ENCODE measurements at regions not wholly inside any gene's neighbourhood (a gene's known extent, or its start where the extent isn't known, plus 50 kb on each side); places are given as distances from the start of the nearest gene placed in this dataset.

GRCh38 chr1:217251121-217251520, 379.8 kb downstream of the GPATCH2 start:
- no peak overlapping the region for H2AK5ac ChIP-seq (ENCODE audit: low read depth, low read length)
- WGBS, 2 donors (ENCODE audit: extremely low coverage in 2 of 2, insufficient read length in 2 of 2, insufficient replicate concordance in 1 of 2), result no CpG with 5 or more reads among the region's 1 CpG
- no peak overlapping the region for H2BK12ac ChIP-seq (ENCODE audit: low read length)
- no peak overlapping the region for H3K23ac ChIP-seq (ENCODE audit: low read depth, low read length, poor library complexity)
- no peak overlapping the region for H3K9ac ChIP-seq (ENCODE audit: low read depth, low read length, poor library complexity)
- no peak overlapping the region for H2BK15ac ChIP-seq (ENCODE audit: low read length)
- H3K9me3 ChIP-seq (replicated peaks in 1 of 2; ENCODE audit: control insufficient read depth in 2 of 2, insufficient read depth in 1 of 2, low read depth in 1 of 2, low read length in 2 of 2), result no peaks in the 10 kb centered on the region
- no peak overlapping the region for H2BK5ac ChIP-seq (ENCODE audit: low read length)
- H4K91ac ChIP-seq (ENCODE audit: low read depth, low read length, poor library complexity), result no peak overlapping the region
- no peak for DNase-seq (ENCODE audit: low spot score)
- no peak overlapping the region for H2BK120ac ChIP-seq (ENCODE audit: low read depth, low read length)
- no peak overlapping the region for H3K27ac ChIP-seq (replicated peaks; ENCODE audit: low read length)
- no peak overlapping the region for H3K4me2 ChIP-seq (ENCODE audit: insufficient read depth, low read length, poor library complexity, severe bottlenecking)
- H3K27me3 ChIP-seq (ENCODE audit: control insufficient read depth in 3 of 3, insufficient read depth in 3 of 3, low read depth in 1 of 3, low read length in 3 of 3), result no peaks in the 10 kb centered on the region
- no peak overlapping the region for H2AFZ ChIP-seq (ENCODE audit: low read length)
- no peaks in the 10 kb centered on the region for H3K4me1 ChIP-seq (ENCODE audit: control insufficient read depth in 2 of 2, insufficient read depth in 1 of 2, low read depth in 1 of 2, low read length in 2 of 2)
- no peak overlapping the region for H4K8ac ChIP-seq (ENCODE audit: low read depth, low read length)
- H3K4me3 ChIP-seq (ENCODE audit: low read length in 2 of 2), result no peak overlapping the region
- no peak overlapping the region for H3K14ac ChIP-seq (ENCODE audit: low read length)
- no peak overlapping the region for H3K4ac ChIP-seq (ENCODE audit: low read length)
- no peak overlapping the region for H3K18ac ChIP-seq (ENCODE audit: low read length)
- H3K79me1 ChIP-seq (ENCODE audit: low read depth, low read length), result no peaks in the 10 kb centered on the region
- no peaks in the 10 kb centered on the region for H3K36me3 ChIP-seq (replicated peaks in 1 of 2; ENCODE audit: control insufficient read depth in 2 of 2, insufficient read depth in 2 of 2, low read length in 2 of 2)

DNA sequence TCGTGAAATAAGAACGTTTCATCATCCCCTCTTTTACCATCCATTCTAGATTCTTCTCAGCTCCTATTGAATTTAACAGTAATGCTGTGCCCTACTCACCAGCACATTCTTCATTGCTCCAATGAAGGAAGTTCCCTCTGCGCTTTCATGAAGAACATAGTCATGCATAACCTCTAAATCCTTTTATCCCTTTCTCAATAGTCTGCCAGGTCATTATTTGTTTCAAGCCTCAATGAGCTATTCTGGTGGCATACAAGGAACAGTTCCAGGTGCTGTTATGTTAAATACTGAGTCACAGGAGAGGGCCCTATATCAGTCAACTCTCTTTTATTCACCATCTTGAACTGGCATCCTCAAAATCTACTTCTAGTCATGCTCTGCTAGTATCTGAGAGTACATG, 381.0 kb downstream of the GPATCH2 start:
- Histone ChIP-seq H3K4me2 (ENCODE audit: insufficient read depth, low read length, poor library complexity, severe bottlenecking) (no peak overlapping the region), H2AFZ (ENCODE audit: low read length) (no peak overlapping the region), H3K4me1 (ENCODE audit: control insufficient read depth in 2 of 2, insufficient read depth in 1 of 2, low read depth in 1 of 2, low read length in 2 of 2) (no peaks in the 10 kb centered on the region), H2BK120ac (ENCODE audit: low read depth, low read length) (no peak overlapping the region), H2BK12ac (ENCODE audit: low read length) (no peak overlapping the region), H4K91ac (ENCODE audit: low read depth, low read length, poor library complexity) (no peak overlapping the region), H3K36me3 (replicated peaks in 1 of 2; ENCODE audit: control insufficient read depth in 2 of 2, insufficient read depth in 2 of 2, low read length in 2 of 2) (no peaks in the 10 kb centered on the region), H3K79me1 (ENCODE audit: low read depth, low read length) (no peaks in the 10 kb centered on the region), H3K14ac (ENCODE audit: low read length) (no peak overlapping the region), H3K4me3 (ENCODE audit: low read length in 2 of 2) (no peak overlapping the region), H3K23ac (ENCODE audit: low read depth, low read length, poor library complexity) (no peak overlapping the region), H3K4ac (ENCODE audit: low read length) (no peak overlapping the region), H3K18ac (ENCODE audit: low read length) (no peak overlapping the region), H2AK5ac (ENCODE audit: low read depth, low read length) (no peak overlapping the region), H3K9ac (ENCODE audit: low read depth, low read length, poor library complexity) (no peak overlapping the region), H4K8ac (ENCODE audit: low read depth, low read length) (no peak overlapping the region), H3K27me3 (ENCODE audit: control insufficient read depth in 3 of 3, insufficient read depth in 3 of 3, low read depth in 1 of 3, low read length in 3 of 3) (no peaks in the 10 kb centered on the region), H3K27ac (replicated peaks; ENCODE audit: low read length) (no peak overlapping the region), H3K9me3 (replicated peaks in 1 of 2; ENCODE audit: control insufficient read depth in 2 of 2, insufficient read depth in 1 of 2, low read depth in 1 of 2, low read length in 2 of 2) (no peaks in the 10 kb centered on the region), H2BK15ac (ENCODE audit: low read length) (no peak overlapping the region), H2BK5ac (ENCODE audit: low read length) (no peak overlapping the region)
- no peak for DNase-seq (ENCODE audit: low spot score)
- no CpG with 5 or more reads among the region's 3 CpGs for WGBS, 2 donors (ENCODE audit: extremely low coverage in 2 of 2, insufficient read length in 2 of 2, insufficient replicate concordance in 1 of 2)

- Histone ChIP-seq H3K4ac (ENCODE audit: low read length) (no peak overlapping the region), H3K27ac (replicated peaks; ENCODE audit: low read length) (no peak overlapping the region), H3K9ac (ENCODE audit: low read depth, low read length, poor library complexity) (no peak overlapping the region), H4K8ac (ENCODE audit: low read depth, low read length) (no peak overlapping the region), H3K79me1 (ENCODE audit: low read depth, low read length) (no peaks in the 10 kb centered on the region), H2BK120ac (ENCODE audit: low read depth, low read length) (no peak overlapping the region), H3K18ac (ENCODE audit: low read length) (no peak overlapping the region), H4K91ac (ENCODE audit: low read depth, low read length, poor library complexity) (no peak overlapping the region), H3K4me1 (ENCODE audit: control insufficient read depth in 2 of 2, insufficient read depth in 1 of 2, low read depth in 1 of 2, low read length in 2 of 2) (no peaks in the 10 kb centered on the region), H3K4me3 (ENCODE audit: low read length in 2 of 2) (no peak overlapping the region), H2AK5ac (ENCODE audit: low read depth, low read length) (no peak overlapping the region), H2BK5ac (ENCODE audit: low read length) (no peak overlapping the region), H3K4me2 (ENCODE audit: insufficient read depth, low read length, poor library complexity, severe bottlenecking) (no peak overlapping the region), H3K9me3 (replicated peaks in 1 of 2; ENCODE audit: control insufficient read depth in 2 of 2, insufficient read depth in 1 of 2, low read depth in 1 of 2, low read length in 2 of 2) (no peaks in the 10 kb centered on the region), H2AFZ (ENCODE audit: low read length) (no peak overlapping the region), H3K14ac (ENCODE audit: low read length) (no peak overlapping the region), H3K36me3 (replicated peaks in 1 of 2; ENCODE audit: control insufficient read depth in 2 of 2, insufficient read depth in 2 of 2, low read length in 2 of 2) (no peaks in the 10 kb centered on the region), H3K23ac (ENCODE audit: low read depth, low read length, poor library complexity) (no peak overlapping the region), H2BK15ac (ENCODE audit: low read length) (no peak overlapping the region), H2BK12ac (ENCODE audit: low read length) (no peak overlapping the region), H3K27me3 (ENCODE audit: control insufficient read depth in 3 of 3, insufficient read depth in 3 of 3, low read depth in 1 of 3, low read length in 3 of 3) (no peaks in the 10 kb centered on the region)
- no peak for DNase-seq (ENCODE audit: low spot score)
- WGBS, 2 donors (ENCODE audit: extremely low coverage in 2 of 2, insufficient read length in 2 of 2, insufficient replicate concordance in 1 of 2), result no CpG with 5 or more reads among the region's 5 CpGs
Observed at GRCh38 chr1:217244971-217245370, 385.9 kb downstream of the GPATCH2 start.

DNA sequence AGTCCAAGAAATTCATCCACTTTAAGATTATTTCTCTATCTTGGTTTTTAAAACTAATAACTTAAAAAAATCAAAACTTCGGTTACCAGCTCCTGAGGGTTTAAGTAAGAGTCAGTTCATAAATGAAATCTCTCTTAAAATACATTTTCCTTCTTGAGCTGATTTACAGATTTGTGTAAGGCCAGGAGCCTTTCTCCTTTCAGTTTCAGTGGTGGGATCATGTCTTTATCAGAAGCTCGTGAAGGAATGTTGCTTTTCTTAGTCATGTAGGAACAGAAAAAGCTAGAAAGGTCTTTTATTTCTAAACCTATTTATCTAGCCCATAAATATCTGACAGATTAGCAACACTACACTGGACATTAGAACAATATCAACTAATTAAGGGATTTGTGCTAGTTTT, 390.2 kb downstream of the GPATCH2 start:
- H3K4me2 ChIP-seq (ENCODE audit: insufficient read depth, low read length, poor library complexity, severe bottlenecking), result no peak overlapping the region
- H3K4me1 ChIP-seq (ENCODE audit: control insufficient read depth in 2 of 2, insufficient read depth in 1 of 2, low read depth in 1 of 2, low read length in 2 of 2), result no peaks in the 10 kb centered on the region

More for the DNA sequence above, 390.2 kb downstream of the GPATCH2 start:
- Histone ChIP-seq H2AFZ (ENCODE audit: low read length) (no peak overlapping the region), H3K9ac (ENCODE audit: low read depth, low read length, poor library complexity) (no peak overlapping the region), H3K79me1 (ENCODE audit: low read depth, low read length) (no peaks in the 10 kb centered on the region), H2BK12ac (ENCODE audit: low read length) (no peak overlapping the region), H2BK120ac (ENCODE audit: low read depth, low read length) (no peak overlapping the region), H3K23ac (ENCODE audit: low read depth, low read length, poor library complexity) (no peak overlapping the region), H2BK15ac (ENCODE audit: low read length) (no peak overlapping the region), H2BK5ac (ENCODE audit: low read length) (no peak overlapping the region), H3K4ac (ENCODE audit: low read length) (no peak overlapping the region), H4K8ac (ENCODE audit: low read depth, low read length) (no peak overlapping the region), H3K36me3 (replicated peaks in 1 of 2; ENCODE audit: control insufficient read depth in 2 of 2, insufficient read depth in 2 of 2, low read length in 2 of 2) (no peaks in the 10 kb centered on the region), H2AK5ac (ENCODE audit: low read depth, low read length) (no peak overlapping the region), H3K27ac (replicated peaks; ENCODE audit: low read length) (no peak overlapping the region), H4K91ac (ENCODE audit: low read depth, low read length, poor library complexity) (no peak overlapping the region), H3K18ac (ENCODE audit: low read length) (no peak overlapping the region), H3K14ac (ENCODE audit: low read length) (no peak overlapping the region), H3K27me3 (ENCODE audit: control insufficient read depth in 3 of 3, insufficient read depth in 3 of 3, low read depth in 1 of 3, low read length in 3 of 3) (no peaks in the 10 kb centered on the region), H3K4me3 (ENCODE audit: low read length in 2 of 2) (no peak overlapping the region), H3K9me3 (replicated peaks in 1 of 2; ENCODE audit: control insufficient read depth in 2 of 2, insufficient read depth in 1 of 2, low read depth in 1 of 2, low read length in 2 of 2) (no peaks in the 10 kb centered on the region)
- no peak for DNase-seq (ENCODE audit: low spot score)
- WGBS, 2 donors (ENCODE audit: extremely low coverage in 2 of 2, insufficient read length in 2 of 2, insufficient replicate concordance in 1 of 2), result no CpG with 5 or more reads among the region's 2 CpGs

Measured in neuronal stem cell (in vitro differentiated cells).